OCI-LY7 (cell line): ENCODE measurements at regions not wholly inside any gene's neighbourhood (a gene's known extent, or its start where the extent isn't known, plus 50 kb on each side); places are given as distances from the start of the nearest gene placed in this dataset.

ENCODE experiments used
- CTCF ChIP-seq: fragments of 200-600 bp; sonication (generic); conservative IDR thresholded peaks from 2 replicates; pipeline ENCODE4 v1.5.1; 2014; ENCODE audit warnings: mild to moderate bottlenecking, antibody characterized with exemption, low read length, moderate library complexity, mixed read lengths
- EZH2phosphoT487 ChIP-seq: fragments of 200-600 bp; sonication (generic); IDR thresholded peaks from 2 replicates; pipeline ENCODE4 v1.6.1; 2018; ENCODE audit warnings: low read depth, borderline replicate concordance, mild to moderate bottlenecking, mixed run types, antibody characterized with exemption, low read length, moderate library complexity, mixed read lengths

- TF ChIP-seq EZH2phosphoT487, result no peak
- no peak for TF ChIP-seq CTCF
These were observed 584.1 kb downstream of the AJAP1 start for GRCh38 chr1:5238351-5239130.
